GM21717 (cell line): ENCODE measurements at regions not wholly inside any gene's neighbourhood (a gene's known extent, or its start where the extent isn't known, plus 50 kb on each side); places are given as distances from the start of the nearest gene placed in this dataset.

Source experiments
- ATAC-seq: cut with Tn5 transposase; IDR thresholded peaks from one replicate; pipeline ENCODE4 v1.9.1; 2021; ENCODE audit warnings: mild to moderate bottlenecking, moderate library complexity; ENCODE audit not compliant: unreplicated experiment

GRCh38 chr10:33754052-33754451, 419.6 kb upstream of the NRP1 start:
- ATAC-seq: no peak

GRCh38 chr10:33753389-33753788, 418.9 kb upstream of the NRP1 start:
- ATAC-seq: no peak

GRCh38 chr10:33749790-33750189, 415.3 kb upstream of the NRP1 start:
- no peak for ATAC-seq

GRCh38 chr10:33749067-33749735, 414.7 kb upstream of the NRP1 start:
- no peak for ATAC-seq

- ATAC-seq: no peak
These were observed 412.4 kb upstream of the NRP1 start for GRCh38 chr10:33746836-33747268.

GRCh38 chr10:33746186-33746585, 411.7 kb upstream of the NRP1 start:
- ATAC-seq: no peak

- ATAC-seq: no peak
These were observed 409.0 kb upstream of the NRP1 start for GRCh38 chr10:33743429-33743857.

- no peak for ATAC-seq
These were observed 404.6 kb upstream of the NRP1 start for GRCh38 chr10:33739031-33739430.

- ATAC-seq: no peak
These were observed 401.0 kb upstream of the NRP1 start for GRCh38 chr10:33735464-33735923.

- ATAC-seq: no peak
These were observed 400.1 kb upstream of the NRP1 start for GRCh38 chr10:33734393-33735155.

GRCh38 chr10:33733058-33733457, 398.6 kb upstream of the NRP1 start:
- ATAC-seq: no peak

- ATAC-seq: no peak
These were observed 397.8 kb upstream of the NRP1 start for GRCh38 chr10:33732161-33732680.

- ATAC-seq: no peak
These were observed 396.9 kb upstream of the NRP1 start for GRCh38 chr10:33731322-33731721.

GRCh38 chr10:33725430-33725829, 391.0 kb upstream of the NRP1 start:
- ATAC-seq: no peak

- no peak for ATAC-seq
These were observed 388.7 kb upstream of the NRP1 start for GRCh38 chr10:33723181-33723580.

GRCh38 chr10:33722067-33722466, 387.6 kb upstream of the NRP1 start:
- ATAC-seq: no peak

- ATAC-seq: no peak
These were observed 387.0 kb upstream of the NRP1 start for GRCh38 chr10:33721509-33721908.

GRCh38 chr10:33720161-33720560, 385.7 kb upstream of the NRP1 start:
- ATAC-seq: no peak

- no peak for ATAC-seq
These were observed 384.7 kb upstream of the NRP1 start for GRCh38 chr10:33719005-33719703.

- no peak for ATAC-seq
These were observed 382.2 kb upstream of the NRP1 start for GRCh38 chr10:33716501-33717267.
